DND-41 (cell line): ENCODE measurements at regions not wholly inside any gene's neighbourhood (a gene's known extent, or its start where the extent isn't known, plus 50 kb on each side); places are given as distances from the start of the nearest gene placed in this dataset.

Experiments
- ATAC-seq: fragments of 200-7000 bp; cut with Tn5 transposase; 3 replicates; pipeline ENCODE4 v1.9.1; 2021; ENCODE audit warnings: low read depth; ENCODE audit not compliant: insufficient read depth
- DNase-seq: peaks from one replicate; pipeline ENCODE4 v3.0.0-alpha.2; 2020
- H2AFZ ChIP-seq: 2 replicates; pipeline ENCODE4 v1.6.0; 2012; ENCODE audit warnings: low read depth, low read length
- H3K27ac ChIP-seq: 2 replicates; pipeline ENCODE4 v1.5.1; 2012; ENCODE audit warnings: low read length, inconsistent platforms
- H3K27me3 ChIP-seq: fragments of 200-600 bp; sonication (generic); 2 replicates; pipeline ENCODE4 v1.6.0; 2012; ENCODE audit warnings: low read length, mild to moderate bottlenecking, inconsistent platforms; ENCODE audit not compliant: insufficient read depth, poor library complexity
- H3K36me3 ChIP-seq: 2 replicates; pipeline ENCODE4 v1.5.1; 2012; ENCODE audit warnings: low read length, inconsistent platforms; ENCODE audit not compliant: insufficient read depth
- H3K4me1 ChIP-seq: 2 replicates; pipeline ENCODE4 v1.5.1; 2012; ENCODE audit warnings: mild to moderate bottlenecking, low read length; ENCODE audit not compliant: insufficient read depth
- H3K4me2 ChIP-seq: 2 replicates; pipeline ENCODE4 v1.6.0; 2012; ENCODE audit warnings: mild to moderate bottlenecking, moderate library complexity, low read length, inconsistent platforms; ENCODE audit not compliant: insufficient read depth
- H3K4me3 ChIP-seq, 2 experiments: fragments of 200-600 bp in 1 of 2; shearing (Covaris generic) in 1 of 2; 2 replicates each; pipeline ENCODE4 v1.5.1; 2012 to 2016; ENCODE audit warnings: inconsistent platforms in 2 of 2, low read length in 2 of 2, mild to moderate bottlenecking in 2 of 2, low read depth in 1 of 2, moderate library complexity in 1 of 2
- H3K79me2 ChIP-seq: 2 replicates; pipeline ENCODE4 v1.6.0; 2012; ENCODE audit warnings: low read length, inconsistent platforms; ENCODE audit not compliant: insufficient read depth
- H3K9ac ChIP-seq: 2 replicates; pipeline ENCODE4 v1.6.0; 2012; ENCODE audit warnings: low read depth, mild to moderate bottlenecking, inconsistent platforms, low read length, moderate library complexity
- H3K9me3 ChIP-seq: 2 replicates; pipeline ENCODE4 v1.5.1; 2012; ENCODE audit warnings: low read length, moderate library complexity, mild to moderate bottlenecking, inconsistent platforms; ENCODE audit not compliant: insufficient read depth, severe bottlenecking
- H4K20me1 ChIP-seq: 2 replicates; pipeline ENCODE4 v1.6.0; 2012; ENCODE audit warnings: low read length; ENCODE audit not compliant: insufficient read depth
- EZH2 ChIP-seq: IDR thresholded peaks from 3 replicates; pipeline ENCODE4 v1.6.1; 2012; ENCODE audit warnings: borderline replicate concordance, low read depth, mild to moderate bottlenecking, moderate library complexity, low read length, inconsistent platforms; ENCODE audit not compliant: severe bottlenecking
- TF ChIP-seq, protein P1 (sequence below): IDR thresholded peaks from 2 replicates; pipeline ENCODE4 v1.5.1; 2012; ENCODE audit warnings: borderline replicate concordance, low read length, moderate library complexity, mild to moderate bottlenecking; ENCODE audit not compliant: poor library complexity, severe bottlenecking; ENCODE audit errors: extremely low read depth

- Histone ChIP-seq H2AFZ (no peak overlapping the region), H3K4me2 (no peak overlapping the region), H3K9ac (no peak overlapping the region), H3K27me3 (no peaks in the 10 kb centered on the region), H3K4me1 (no peaks in the 10 kb centered on the region), H3K9me3 (no peaks in the 10 kb centered on the region), H3K79me2 (no peaks in the 10 kb centered on the region), H3K36me3 (no peaks in the 10 kb centered on the region), H3K27ac (no peak overlapping the region), H3K4me3 (no peak overlapping the region), H4K20me1 (no peaks in the 10 kb centered on the region)
- DNase-seq, result no peak
- ATAC-seq, result no peak
- TF ChIP-seq EZH2, result no peak
- TF ChIP-seq, protein P1, sequence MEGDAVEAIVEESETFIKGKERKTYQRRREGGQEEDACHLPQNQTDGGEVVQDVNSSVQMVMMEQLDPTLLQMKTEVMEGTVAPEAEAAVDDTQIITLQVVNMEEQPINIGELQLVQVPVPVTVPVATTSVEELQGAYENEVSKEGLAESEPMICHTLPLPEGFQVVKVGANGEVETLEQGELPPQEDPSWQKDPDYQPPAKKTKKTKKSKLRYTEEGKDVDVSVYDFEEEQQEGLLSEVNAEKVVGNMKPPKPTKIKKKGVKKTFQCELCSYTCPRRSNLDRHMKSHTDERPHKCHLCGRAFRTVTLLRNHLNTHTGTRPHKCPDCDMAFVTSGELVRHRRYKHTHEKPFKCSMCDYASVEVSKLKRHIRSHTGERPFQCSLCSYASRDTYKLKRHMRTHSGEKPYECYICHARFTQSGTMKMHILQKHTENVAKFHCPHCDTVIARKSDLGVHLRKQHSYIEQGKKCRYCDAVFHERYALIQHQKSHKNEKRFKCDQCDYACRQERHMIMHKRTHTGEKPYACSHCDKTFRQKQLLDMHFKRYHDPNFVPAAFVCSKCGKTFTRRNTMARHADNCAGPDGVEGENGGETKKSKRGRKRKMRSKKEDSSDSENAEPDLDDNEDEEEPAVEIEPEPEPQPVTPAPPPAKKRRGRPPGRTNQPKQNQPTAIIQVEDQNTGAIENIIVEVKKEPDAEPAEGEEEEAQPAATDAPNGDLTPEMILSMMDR, result no peak
Measured at GRCh38 chr4:62429297-62429696, 1229.2 kb downstream of the ADGRL3 start.

DNA sequence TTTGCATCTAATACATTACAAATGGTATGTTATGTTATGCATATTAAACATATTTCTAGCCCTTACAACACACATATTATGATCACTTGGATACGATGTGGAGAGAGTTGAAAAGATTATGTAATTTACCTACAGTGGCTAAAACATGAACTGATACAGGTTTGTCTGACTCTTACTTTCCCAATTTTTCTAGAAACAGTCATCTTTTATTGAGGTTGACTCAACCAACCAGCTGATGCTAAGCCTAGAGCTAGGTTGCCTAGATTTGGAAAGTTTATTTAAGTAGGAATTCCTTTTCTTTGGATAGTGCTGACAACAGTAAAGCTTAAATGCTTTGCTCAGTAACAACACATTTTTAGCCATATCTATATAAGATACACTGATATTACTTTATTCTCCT lies 1215.1 kb downstream of the ADGRL3 start:
- H3K27ac ChIP-seq, result no peak overlapping the region
- no peak overlapping the region for H3K9ac ChIP-seq
- H3K4me1 ChIP-seq, result no peaks in the 10 kb centered on the region
- no peak overlapping the region for H3K4me2 ChIP-seq
- H3K9me3 ChIP-seq, result no peaks in the 10 kb centered on the region
- no peaks in the 10 kb centered on the region for H4K20me1 ChIP-seq
- H3K4me3 ChIP-seq, result no peak overlapping the region
- H3K79me2 ChIP-seq, result no peaks in the 10 kb centered on the region
- no peaks in the 10 kb centered on the region for H3K36me3 ChIP-seq
- ATAC-seq (no peak), DNase-seq (no peak)
- H3K27me3 ChIP-seq, result no peaks in the 10 kb centered on the region
- TF ChIP-seq EZH2, result no peak
- TF ChIP-seq, protein P1, result no peak
- H2AFZ ChIP-seq, result no peak overlapping the region

- no peaks in the 10 kb centered on the region for H4K20me1 ChIP-seq
- no peaks in the 10 kb centered on the region for H3K9me3 ChIP-seq
- ATAC-seq (no peak), DNase-seq (no peak)
- TF ChIP-seq EZH2, result no peak
- TF ChIP-seq, protein P1, result no peak
- H3K27ac ChIP-seq, result no peak overlapping the region
- no peaks in the 10 kb centered on the region for H3K4me1 ChIP-seq
- no peaks in the 10 kb centered on the region for H3K79me2 ChIP-seq
- no peak overlapping the region for H2AFZ ChIP-seq
- H3K27me3 ChIP-seq, result no peaks in the 10 kb centered on the region
- H3K4me3 ChIP-seq, result no peak overlapping the region
- no peaks in the 10 kb centered on the region for H3K36me3 ChIP-seq
- no peak overlapping the region for H3K9ac ChIP-seq
- no peak overlapping the region for H3K4me2 ChIP-seq
Measured at GRCh38 chr4:62414563-62414962, 1214.4 kb downstream of the ADGRL3 start.

- Histone ChIP-seq H2AFZ (no peak overlapping the region), H3K4me1 (no peaks in the 10 kb centered on the region), H3K36me3 (no peaks in the 10 kb centered on the region), H3K79me2 (no peaks in the 10 kb centered on the region), H3K27ac (no peak overlapping the region), H3K4me2 (no peak overlapping the region), H3K4me3 (no peak overlapping the region), H3K9ac (no peak overlapping the region), H4K20me1 (no peaks in the 10 kb centered on the region), H3K9me3 (no peaks in the 10 kb centered on the region), H3K27me3 (no peaks in the 10 kb centered on the region)
- no peak for ATAC-seq
- no peak for TF ChIP-seq EZH2
- TF ChIP-seq, protein P1, result no peak
- no peak for DNase-seq
Measured at GRCh38 chr4:62410371-62411003, 1210.4 kb downstream of the ADGRL3 start.
